Dermis microvascular lymphatic vessel endothelial cell (primary cell): ENCODE measurements at regions not wholly inside any gene's neighbourhood (a gene's known extent, or its start where the extent isn't known, plus 50 kb on each side); places are given as distances from the start of the nearest gene placed in this dataset.

ENCODE experiments used
- DNase-seq, 2 donors: peaks; one replicate each; pipeline versions ENCODE4 v3.0.0 to v3.0.0-alpha.2; 2010; ENCODE audit warnings: low read depth in 2 of 2

DNA sequence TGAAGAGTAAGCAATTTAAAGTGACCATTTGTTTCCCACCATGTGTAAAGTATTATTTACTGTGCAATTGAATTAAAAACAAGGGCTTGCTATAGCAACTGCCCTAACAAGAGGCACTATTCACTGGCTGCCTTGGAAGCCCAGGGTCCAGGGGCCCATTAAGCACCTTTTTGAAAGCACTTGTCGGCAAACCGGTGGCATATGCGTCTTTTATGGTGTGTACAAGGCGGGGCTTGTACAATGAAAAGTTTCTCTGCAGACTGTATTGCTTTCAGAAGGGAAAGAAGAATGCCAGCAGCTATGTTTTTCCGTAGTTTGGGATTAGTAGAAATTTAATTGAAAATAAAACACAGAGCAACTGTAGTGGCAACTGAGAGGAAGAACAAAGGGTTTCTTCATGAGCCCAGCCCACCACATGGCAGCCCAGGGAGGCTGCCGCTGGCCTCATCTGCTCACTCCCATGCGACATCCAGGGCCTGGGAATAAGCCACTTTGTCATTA lies 279.5 kb upstream of the PARD3B start:
- DNase-seq: no peak

- DNase-seq: peak in 1 of 2 donors; percentile 17
Observed at GRCh38 chr2:204268458-204268857, 276.8 kb upstream of the PARD3B start.

DNA sequence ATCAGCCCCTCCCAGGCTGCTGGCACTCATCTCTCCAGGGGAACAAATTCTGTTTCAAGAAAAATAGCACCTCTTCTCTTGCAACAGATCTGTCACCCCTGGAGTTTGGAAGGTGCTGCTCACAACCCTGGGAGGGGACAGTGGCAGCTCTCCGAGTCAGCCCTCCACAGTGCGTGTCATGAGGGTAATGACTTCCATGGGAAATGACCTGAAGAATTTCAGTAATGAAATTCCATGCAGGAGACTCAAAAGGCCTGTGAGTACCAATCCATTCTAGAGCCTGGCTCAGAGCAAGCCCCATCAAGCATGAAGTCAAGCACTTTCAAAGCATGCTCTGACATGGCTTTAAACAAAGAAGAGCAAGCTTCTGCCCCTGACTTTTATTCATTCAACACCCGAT lies 276.3 kb upstream of the PARD3B start:
- DNase-seq: no peak

GRCh38 chr2:204272089-204272488 lies 273.2 kb upstream of the PARD3B start:
- peak; percentile 63 to 88 for DNase-seq

GRCh38 chr2:204272610-204273287 lies 272.5 kb upstream of the PARD3B start:
- DNase-seq: no peak

DNA sequence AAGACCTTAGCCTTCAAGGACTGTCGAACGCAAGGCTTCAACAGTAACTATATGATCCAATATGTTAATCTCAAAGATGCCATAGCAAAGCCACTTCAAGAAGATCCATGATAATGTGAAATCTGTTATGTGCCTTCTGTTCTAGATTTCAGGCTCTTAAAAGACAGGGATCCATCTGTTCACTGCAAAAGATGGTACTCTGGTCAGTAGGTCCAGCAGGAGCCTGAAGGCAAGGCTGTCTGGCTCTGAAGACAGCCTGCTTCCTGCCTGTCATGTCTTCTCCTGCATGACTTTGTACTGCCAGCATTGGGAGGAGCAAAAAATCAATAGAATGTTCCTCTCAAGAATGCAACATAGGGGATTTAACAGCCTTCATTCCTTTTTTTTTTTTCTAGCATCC lies 270.8 kb upstream of the PARD3B start:
- DNase-seq: no peak

DNA sequence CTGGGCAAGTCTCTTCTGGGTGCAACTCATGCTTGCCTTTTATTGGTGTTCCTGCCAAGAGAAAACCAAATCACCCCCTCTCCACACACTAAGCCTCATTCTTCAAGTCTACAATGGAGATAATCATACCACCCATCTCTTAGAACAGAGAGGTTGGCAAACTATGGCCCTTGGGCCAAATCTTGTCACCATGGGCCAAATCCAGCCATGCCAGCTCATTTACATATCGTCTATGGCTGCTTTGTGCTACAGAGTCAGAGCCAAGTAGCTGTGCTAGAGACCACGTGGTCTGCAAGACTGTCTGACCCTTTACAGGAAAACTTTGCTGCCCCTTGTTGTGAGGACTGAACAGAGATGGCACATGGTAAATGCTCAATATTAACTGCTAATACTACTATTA lies 270.3 kb upstream of the PARD3B start:
- DNase-seq: no peak

DNA sequence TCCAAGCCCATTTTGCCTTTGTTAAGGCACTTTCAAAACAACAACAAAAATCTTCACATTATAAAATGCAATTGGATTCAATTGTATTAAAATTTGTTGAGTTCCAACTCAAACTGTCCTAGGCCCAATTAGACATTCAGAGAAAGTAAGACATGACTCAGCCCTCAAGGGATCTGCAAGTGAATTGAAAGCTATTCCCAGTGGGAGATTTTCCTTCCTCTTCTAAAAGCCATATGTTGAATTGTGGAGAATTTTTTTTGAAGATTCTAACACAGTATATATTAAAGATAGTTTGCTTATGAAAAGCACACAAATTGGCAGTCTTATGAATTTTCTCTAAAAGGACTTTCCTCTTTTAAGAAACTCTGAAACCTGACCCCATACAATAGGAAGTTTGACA lies 268.0 kb upstream of the PARD3B start:
- no peak for DNase-seq

DNA sequence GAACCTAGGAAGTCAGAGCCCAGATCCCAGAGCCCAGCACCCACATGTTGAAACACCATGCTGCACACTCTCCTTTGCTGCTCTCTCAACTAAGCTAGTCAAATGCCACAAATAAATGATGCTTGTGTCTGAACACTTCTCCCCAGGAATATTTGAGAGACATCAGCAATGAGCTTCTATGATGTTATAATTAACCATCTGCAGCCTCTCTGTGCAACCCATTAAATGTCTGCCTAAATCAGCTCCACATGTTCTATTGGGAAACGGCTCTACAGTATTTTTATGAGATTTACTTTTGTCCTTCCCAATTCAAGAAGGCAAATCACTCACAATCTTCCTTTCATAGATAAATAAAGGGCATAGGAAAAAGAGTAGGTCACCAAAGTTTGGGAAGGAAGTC lies 266.8 kb upstream of the PARD3B start:
- no peak for DNase-seq

GRCh38 chr2:204279819-204280218 lies 265.5 kb upstream of the PARD3B start:
- peak in 1 of 2 donors; percentile 13 for DNase-seq

- DNase-seq: peak; percentile 54 to 75
Observed at GRCh38 chr2:204280262-204280668, 265.0 kb upstream of the PARD3B start.

DNA sequence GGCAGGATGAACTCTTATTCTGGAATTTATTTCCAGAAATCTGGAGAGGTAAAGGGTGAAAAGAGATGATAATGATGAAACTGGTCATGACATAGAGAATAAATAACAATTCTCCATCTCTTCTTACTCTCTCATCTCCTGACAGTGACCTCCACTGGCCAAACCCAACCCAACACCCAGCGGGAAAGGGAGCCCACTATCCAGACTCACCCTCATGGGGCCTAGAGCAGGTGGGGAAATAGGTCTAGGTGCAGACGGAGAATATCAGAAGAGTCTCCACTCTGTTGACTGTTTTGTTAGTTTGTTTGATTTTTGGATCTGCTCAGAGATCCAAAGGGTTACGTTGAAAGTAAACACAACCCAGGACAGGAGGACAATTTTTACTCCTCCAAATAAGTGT lies 263.2 kb upstream of the PARD3B start:
- DNase-seq: no peak

GRCh38 chr2:204282525-204282924 lies 262.8 kb upstream of the PARD3B start:
- peak in 1 of 2 donors; percentile 4 for DNase-seq

DNA sequence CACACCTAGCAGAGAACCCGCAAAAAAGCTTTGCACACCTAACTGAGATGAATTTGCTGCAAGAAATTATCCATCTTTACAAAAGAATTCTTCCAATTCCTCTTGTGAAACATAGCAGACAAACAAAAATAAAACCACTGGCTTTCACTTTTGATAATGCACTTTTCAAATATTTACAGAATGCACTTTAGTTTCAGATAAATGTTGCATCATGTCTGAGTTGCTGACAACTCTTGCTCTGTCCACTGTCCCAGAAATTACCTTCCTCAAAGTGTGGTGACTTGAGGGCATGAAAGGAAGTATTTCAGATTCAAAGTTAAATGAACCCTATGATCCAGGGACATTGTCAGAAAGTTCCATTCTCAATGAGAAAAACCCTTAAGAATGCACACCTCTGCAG lies 256.2 kb upstream of the PARD3B start:
- no peak for DNase-seq

- DNase-seq: no peak
Observed at GRCh38 chr2:204292439-204292838, 252.8 kb upstream of the PARD3B start.

GRCh38 chr2:204293884-204294747 lies 251.2 kb upstream of the PARD3B start:
- no peak for DNase-seq

DNA sequence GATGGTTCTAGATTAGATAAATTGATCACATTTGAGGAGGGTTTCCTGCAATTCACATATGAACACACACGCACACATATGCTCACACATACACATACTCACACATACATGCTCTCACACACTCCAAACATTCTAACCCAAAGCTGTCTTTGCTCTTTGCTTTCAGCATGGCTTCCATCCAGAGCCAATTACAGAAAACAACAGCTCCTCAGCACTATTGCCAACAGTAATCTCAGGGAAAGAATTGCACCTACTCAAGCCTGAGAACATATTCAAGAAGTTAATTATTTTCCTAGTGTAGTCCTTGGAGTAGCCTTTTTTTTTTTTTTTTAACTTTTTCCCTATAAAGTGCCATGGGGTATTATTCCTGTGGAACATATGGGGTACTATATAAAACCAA lies 246.9 kb upstream of the PARD3B start:
- DNase-seq: no peak

GRCh38 chr2:204299766-204300165 lies 245.5 kb upstream of the PARD3B start:
- no peak for DNase-seq

DNA sequence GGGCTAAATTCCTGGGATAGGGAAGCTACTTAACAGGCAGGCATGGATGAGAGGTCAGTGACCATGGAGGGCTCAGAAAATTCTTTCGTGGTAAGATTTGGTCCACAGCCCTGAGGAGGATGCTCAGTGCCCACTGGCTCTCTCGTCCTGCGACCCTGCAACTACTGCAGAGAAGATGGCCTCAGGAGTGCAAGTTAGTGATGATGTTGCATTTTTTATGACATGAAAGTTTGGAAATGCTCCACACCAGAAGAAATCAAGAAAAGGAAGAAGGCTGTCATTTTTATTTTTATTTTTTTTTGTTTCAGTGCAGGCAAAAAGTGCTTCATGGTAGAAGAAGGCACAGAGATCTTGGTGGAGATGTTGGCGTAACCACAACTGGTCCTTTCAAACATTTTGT lies 238.6 kb upstream of the PARD3B start:
- no peak for DNase-seq

DNA sequence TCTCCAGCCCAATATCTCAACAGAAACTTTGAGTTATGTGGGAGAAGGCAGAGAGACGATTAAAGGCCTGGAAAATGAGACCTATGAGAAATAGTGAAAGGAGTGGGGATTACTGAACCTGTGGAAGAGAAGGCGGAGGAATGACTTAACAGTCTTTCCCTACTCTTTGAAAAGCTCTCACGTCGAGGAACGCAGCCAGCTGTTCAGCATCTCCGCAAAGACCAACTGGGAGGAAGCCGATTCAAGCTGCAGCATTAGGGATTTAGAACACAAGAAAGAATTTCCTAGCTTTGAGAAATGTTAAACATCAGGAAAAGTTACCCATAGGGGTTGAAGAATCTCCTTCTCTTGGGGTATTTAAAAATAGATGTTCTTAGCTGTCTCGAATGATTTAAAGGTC lies 233.2 kb upstream of the PARD3B start:
- DNase-seq: no peak

DNA sequence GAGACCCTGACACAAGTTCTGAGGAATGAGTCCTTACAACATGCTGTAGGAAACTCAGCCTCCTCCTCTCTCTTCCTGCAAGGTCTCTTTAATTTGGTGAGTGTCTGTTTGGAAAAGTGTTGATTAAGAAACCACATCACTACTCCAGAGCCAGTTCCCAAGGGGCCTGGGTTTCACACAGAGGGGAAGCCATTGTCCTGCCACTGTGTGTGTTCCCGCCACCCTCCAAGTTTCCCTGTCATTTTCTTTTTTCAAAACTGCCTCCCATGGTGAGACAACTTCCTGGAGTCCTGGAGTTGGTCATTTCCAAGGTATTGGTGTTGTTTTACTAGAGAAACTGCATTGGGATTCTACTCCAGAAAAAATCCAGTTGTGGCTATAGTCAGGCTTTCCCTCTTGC lies 232.0 kb upstream of the PARD3B start:
- no peak for DNase-seq

GRCh38 chr2:204315236-204315662 lies 230.0 kb upstream of the PARD3B start:
- DNase-seq: no peak

- DNase-seq: no peak
Observed at GRCh38 chr2:204317640-204318039, 227.6 kb upstream of the PARD3B start.
